ENCODE measurements at regions not wholly inside any gene's neighbourhood (a gene's known extent, or its start where the extent isn't known, plus 50 kb on each side); places are given as distances from the start of the nearest gene placed in this dataset.

- TF ChIP-seq CTCF (IDR thresholded peaks at IDR 0.05) (no peak), POLR2A (IDR thresholded peaks at IDR 0.05) (no peak)
Observed at GRCh38 chr11:19524171-19524671, 188.4 kb upstream of the NAV2 start.
